Muscle of leg (tissue), 3 donors: ENCODE measurements at regions not wholly inside any gene's neighbourhood (a gene's known extent, or its start where the extent isn't known, plus 50 kb on each side); places are given as distances from the start of the nearest gene placed in this dataset.
A peak's percentile ranks its signal among the peaks of the same experiment; 100 is the strongest.
"Not testable (repeated sequence)": the region's sequence is repeated elsewhere in the genome, so short reads cannot be mapped to it uniquely, and the experiment has no call there.

ENCODE experiments used
- DNase-seq: peaks from one replicate; pipeline ENCODE4 v3.0.0; 2013
- H3K27ac ChIP-seq: one replicate; pipeline ENCODE4 v1.5.1; 2013; ENCODE audit warnings: mild to moderate bottlenecking, low read length, control low read depth
- H3K27me3 ChIP-seq: one replicate; pipeline ENCODE4 v1.6.1; 2013; ENCODE audit warnings: low read length; ENCODE audit not compliant: control insufficient read depth, insufficient read depth
- H3K36me3 ChIP-seq: one replicate; pipeline ENCODE4 v1.6.1; 2013; ENCODE audit warnings: low read length; ENCODE audit not compliant: control insufficient read depth, insufficient read depth
- H3K4me1 ChIP-seq: one replicate; pipeline ENCODE4 v1.6.1; 2013; ENCODE audit warnings: low read length; ENCODE audit not compliant: control insufficient read depth, insufficient read depth
- H3K4me3 ChIP-seq: one replicate; pipeline ENCODE4 v1.5.1; 2013; ENCODE audit warnings: low read length, control low read depth
- H3K9me3 ChIP-seq: replicated peaks from 2 replicates; pipeline ENCODE4 v1.6.1; 2013; ENCODE audit warnings: low read depth, low read length; ENCODE audit not compliant: control insufficient read depth
- WGBS: methylation state at CpG from one replicate; pipeline ENCODE4 v1.1.5; 2013; ENCODE audit warnings: missing lambda C conversion rate; ENCODE audit not compliant: insufficient coverage; 5-methylcytosine and 5-hydroxymethylcytosine counted together

DNA sequence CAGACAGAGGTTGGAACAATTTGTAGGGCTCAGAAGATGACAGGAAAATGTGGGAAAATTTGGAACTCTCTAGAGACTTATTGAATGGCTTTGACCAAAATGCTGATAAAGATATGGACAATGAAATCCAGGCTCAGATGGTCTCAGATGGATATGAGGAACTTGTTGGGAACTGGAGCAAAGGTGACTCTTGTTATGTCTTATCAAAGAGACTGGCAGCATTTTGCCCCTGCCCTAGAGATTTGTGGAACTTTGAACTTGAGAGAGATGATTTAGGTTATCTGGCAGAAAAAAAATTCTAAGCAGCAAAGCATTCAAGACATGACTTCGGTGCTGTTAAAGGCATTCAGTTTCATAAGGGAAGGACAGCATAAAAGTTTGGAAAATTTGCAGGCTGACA lies 347.9 kb upstream of the RPS23 start:
- H3K27me3 ChIP-seq, H3K27ac ChIP-seq, H3K9me3 ChIP-seq, H3K4me3 ChIP-seq, H3K36me3 ChIP-seq, DNase-seq, H3K4me1 ChIP-seq: not testable (repeated sequence)
- WGBS: no CpG with 5 or more reads among the region's 1 CpG

DNA sequence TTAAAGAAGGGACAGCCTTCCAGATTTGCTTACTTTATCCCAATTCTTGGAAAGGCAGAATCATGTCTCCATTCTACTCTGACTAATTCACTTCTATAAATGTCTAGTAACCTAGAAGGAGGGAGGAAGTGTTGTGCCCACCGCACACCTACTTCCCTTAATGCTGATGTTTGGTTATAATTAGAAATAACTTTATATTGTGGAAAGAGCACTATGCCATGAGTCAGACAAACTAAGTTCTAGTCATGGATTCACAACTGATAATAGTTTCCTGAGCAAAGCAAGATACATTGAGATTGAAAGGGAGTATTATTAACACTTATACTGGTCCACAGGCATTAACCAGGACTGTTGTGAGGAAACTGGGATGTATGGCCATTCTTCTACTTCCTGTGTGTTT lies 345.9 kb upstream of the RPS23 start:
- Histone ChIP-seq H3K36me3 (no peaks in the 10 kb centered on the region), H3K4me3 (no peak overlapping the region), H3K27ac (no peak overlapping the region), H3K27me3 (no peaks in the 10 kb centered on the region), H3K4me1 (peaks cover 2% of the 10 kb centered on the region), H3K9me3 (no peaks in the 10 kb centered on the region)
- no CpG with 5 or more reads among the region's 1 CpG for WGBS
- no peak for DNase-seq

DNA sequence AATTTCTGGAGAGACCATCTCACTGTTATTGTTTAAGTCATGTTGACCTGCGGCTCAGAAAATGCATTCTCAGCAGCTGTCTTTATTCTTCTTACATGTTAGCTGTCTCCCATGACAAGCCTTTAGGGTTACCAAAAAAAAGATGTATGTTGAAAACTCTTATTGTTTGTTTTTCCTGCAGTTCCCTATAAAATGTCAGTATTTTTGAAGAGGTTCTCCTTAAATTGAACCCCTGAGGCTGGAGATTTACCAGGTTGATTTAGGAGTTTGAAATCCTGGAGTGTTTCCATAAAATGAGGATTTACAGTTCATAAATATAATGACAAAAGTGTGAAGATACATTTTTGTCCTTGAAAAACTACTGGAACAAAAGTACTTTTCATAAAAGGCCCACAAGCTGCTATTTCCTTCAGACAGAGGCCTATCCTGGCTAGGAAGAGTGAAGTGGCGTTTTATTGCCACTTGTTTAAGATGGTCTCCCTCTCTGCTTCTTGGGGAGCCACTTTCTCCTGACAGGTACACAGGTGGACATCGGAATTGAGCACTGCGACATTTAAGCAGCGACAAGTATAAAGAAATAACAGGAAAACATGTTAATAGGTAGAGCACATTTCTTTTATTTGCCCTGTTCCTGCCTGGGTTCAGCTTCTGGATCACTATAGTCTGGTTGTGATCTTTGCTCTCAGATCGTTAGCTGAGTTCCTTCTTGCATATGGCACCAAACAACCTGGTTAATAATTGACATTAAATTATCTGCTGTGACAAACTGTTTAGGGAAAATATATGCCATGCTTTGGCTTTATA lies 344.8 kb upstream of the RPS23 start:
- H3K27me3 ChIP-seq: no peaks in the 10 kb centered on the region
- DNase-seq: peak; percentile 36
- H3K9me3 ChIP-seq: no peaks in the 10 kb centered on the region
- H3K27ac ChIP-seq: peak overlapping the region; percentile 42
- no peaks in the 10 kb centered on the region for H3K36me3 ChIP-seq
- WGBS: 40% methylated on average over 1 of the region's 6 CpGs
- no peak overlapping the region for H3K4me3 ChIP-seq
- H3K4me1 ChIP-seq: peaks cover 2% of the 10 kb centered on the region

DNA sequence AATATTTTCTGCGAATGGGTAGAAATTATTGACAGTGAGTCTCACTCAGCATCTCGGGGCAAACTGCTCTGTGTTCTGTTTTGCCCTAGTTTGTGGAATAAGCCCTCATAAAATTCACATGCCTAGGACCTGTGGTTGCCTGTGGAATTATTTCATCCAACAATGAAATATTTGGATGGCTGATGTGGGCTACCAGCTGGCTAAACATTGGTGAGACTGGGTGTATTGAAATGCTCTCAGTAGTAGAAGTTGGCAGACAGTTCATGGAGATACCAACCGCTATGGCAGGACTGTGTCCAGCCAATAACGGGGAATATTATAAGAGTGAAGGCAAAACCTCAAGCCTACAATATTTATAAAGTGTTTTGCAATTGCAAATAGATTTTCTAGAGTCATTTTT lies 344.1 kb upstream of the RPS23 start:
- no peaks in the 10 kb centered on the region for H3K27me3 ChIP-seq
- H3K4me1 ChIP-seq: peaks cover 2% of the 10 kb centered on the region
- WGBS: no CpG with 5 or more reads among the region's 4 CpGs
- H3K36me3 ChIP-seq: no peaks in the 10 kb centered on the region
- H3K27ac ChIP-seq: no peak overlapping the region
- H3K9me3 ChIP-seq: no peaks in the 10 kb centered on the region
- no peak for DNase-seq
- H3K4me3 ChIP-seq: no peak overlapping the region

DNA sequence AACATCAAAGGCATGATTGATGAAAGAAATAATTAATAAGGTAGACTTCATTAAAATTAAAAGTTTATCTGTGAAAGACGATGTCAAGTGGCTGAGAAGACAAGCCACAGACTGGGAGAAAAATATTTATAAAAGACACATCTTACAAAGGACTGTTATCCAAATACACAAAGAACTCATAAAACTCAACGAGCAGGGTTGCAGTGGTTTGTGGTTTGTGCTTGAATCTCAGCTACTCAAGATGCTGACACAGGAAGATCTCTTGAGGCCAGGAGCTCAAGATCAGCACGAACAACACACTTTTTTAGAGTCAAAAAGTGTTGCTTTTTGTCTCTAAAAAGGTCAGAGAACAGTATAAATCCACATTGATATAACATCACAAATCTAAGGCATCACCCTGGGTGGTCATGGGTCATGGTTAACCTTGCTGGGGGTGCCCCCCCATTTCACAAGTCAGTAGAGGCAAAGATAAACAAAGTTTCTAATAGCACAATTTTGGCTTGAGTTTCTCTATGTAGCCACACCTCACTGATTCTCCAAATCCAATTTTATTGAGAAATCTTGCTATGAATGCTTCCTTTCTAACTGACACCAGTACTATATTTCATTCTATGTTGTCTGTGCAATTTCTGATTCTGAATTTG lies 342.9 kb upstream of the RPS23 start:
- WGBS: no CpG with 5 or more reads among the region's 3 CpGs
- H3K9me3 ChIP-seq: no peaks in the 10 kb centered on the region

DNA sequence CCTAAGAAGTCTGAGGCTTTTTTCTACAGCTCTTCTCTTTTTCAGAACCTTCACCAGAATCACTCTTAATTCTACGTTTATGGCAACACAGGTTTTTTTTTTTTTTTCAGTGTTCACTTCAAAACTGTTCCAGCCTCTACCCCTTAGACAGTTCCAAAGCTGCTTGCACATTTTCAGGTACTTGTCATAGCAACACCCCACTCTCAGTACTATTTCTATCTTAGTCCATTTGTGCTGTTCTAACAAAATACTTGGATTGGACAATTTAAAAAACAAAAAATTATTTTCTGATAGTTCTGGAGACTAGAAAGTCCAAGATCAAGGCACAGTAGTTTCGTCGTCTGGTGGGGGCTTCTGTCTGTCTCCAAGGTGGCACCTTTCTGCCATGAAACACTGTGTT lies 340.9 kb upstream of the RPS23 start:
- no peak for DNase-seq

More for the DNA sequence above, 342.9 kb upstream of the RPS23 start:
- DNase-seq: no peak
- H3K4me3 ChIP-seq: no peak overlapping the region
- no peak overlapping the region for H3K27ac ChIP-seq
- no peaks in the 10 kb centered on the region for H3K36me3 ChIP-seq
- H3K27me3 ChIP-seq: no peaks in the 10 kb centered on the region
- peaks cover 2% of the 10 kb centered on the region for H3K4me1 ChIP-seq

DNA sequence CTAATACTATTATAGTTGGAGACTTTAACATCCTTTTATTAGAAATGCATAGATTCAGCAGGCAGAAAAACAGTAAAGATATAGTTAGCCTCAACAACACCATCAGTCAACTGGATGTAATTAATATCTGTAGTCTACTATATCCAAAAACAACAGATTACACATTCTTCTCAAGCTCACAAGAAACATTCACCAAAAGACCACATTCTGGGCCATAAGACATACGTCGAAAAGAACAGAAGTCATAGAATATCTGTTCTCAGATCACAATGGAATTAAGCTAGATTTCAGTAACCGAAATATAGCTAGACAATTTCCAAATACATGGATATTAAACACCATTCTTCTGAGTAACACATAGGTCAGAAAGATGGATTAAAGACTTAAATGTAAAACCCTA lies 336.6 kb upstream of the RPS23 start:
- H3K36me3 ChIP-seq: no peaks in the 10 kb centered on the region
- H3K27me3 ChIP-seq: no peaks in the 10 kb centered on the region
- H3K9me3 ChIP-seq: no peaks in the 10 kb centered on the region
- H3K4me3 ChIP-seq: no peak overlapping the region
- H3K4me1 ChIP-seq: no peaks in the 10 kb centered on the region
- WGBS: no CpG with 5 or more reads among the region's 3 CpGs
- H3K27ac ChIP-seq: no peak overlapping the region
- DNase-seq: no peak

More for the DNA sequence above, 340.9 kb upstream of the RPS23 start:
- H3K36me3 ChIP-seq: no peaks in the 10 kb centered on the region
- H3K27me3 ChIP-seq: no peaks in the 10 kb centered on the region
- H3K9me3 ChIP-seq: no peaks in the 10 kb centered on the region
- H3K27ac ChIP-seq: no peak overlapping the region
- 100% methylated on average over 3 of the region's 3 CpGs for WGBS
- peaks cover 2% of the 10 kb centered on the region for H3K4me1 ChIP-seq
- H3K4me3 ChIP-seq: no peak overlapping the region

DNA sequence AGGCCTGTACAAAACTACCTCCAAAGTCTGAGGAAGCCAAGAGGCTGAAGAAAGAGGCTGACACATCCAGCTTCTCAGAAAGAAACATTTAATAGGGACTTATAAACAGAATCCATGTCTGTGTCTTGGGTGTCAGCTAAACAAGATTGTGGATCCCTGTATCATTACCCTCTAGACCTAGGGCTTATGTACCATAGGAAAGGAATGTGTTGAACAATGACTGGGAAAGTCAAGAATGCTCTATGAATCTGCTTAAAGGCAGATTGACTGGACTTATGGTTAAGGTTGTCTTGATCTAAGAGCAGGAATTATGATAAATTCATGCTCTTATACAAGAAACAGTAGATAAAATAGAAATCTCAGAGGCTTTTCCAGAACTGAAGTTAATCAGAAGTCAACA lies 335.7 kb upstream of the RPS23 start:
- Histone ChIP-seq H3K36me3 (no peaks in the 10 kb centered on the region), H3K27me3 (no peaks in the 10 kb centered on the region), H3K4me1 (no peaks in the 10 kb centered on the region), H3K4me3 (no peak overlapping the region), H3K9me3 (peaks cover 3% of the 10 kb centered on the region), H3K27ac (no peak overlapping the region)
- DNase-seq: no peak

DNA sequence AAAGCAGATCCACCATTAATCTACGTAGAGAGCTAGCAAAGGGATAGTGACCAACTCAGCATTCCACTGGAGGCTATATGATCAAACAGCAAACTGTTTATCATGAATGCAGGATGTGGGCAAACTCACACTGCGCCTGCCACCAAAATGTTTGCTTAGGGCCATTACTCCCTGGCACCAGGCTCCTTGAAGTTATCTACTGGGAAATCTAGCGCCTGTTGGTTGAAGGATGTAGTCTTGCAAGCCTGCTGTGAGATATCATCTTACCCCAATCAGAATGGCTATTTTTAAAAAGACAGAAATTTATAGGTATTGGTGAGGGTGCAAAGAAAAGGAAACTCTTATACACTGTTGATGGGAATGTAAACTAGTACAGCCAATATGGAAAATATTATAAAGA lies 332.5 kb upstream of the RPS23 start:
- Histone ChIP-seq H3K27ac (no peak overlapping the region), H3K4me3 (no peak overlapping the region), H3K36me3 (no peaks in the 10 kb centered on the region), H3K27me3 (no peaks in the 10 kb centered on the region), H3K4me1 (no peaks in the 10 kb centered on the region), H3K9me3 (peaks cover 3% of the 10 kb centered on the region)
- DNase-seq: no peak
- WGBS: no CpG with 5 or more reads among the region's 3 CpGs

DNA sequence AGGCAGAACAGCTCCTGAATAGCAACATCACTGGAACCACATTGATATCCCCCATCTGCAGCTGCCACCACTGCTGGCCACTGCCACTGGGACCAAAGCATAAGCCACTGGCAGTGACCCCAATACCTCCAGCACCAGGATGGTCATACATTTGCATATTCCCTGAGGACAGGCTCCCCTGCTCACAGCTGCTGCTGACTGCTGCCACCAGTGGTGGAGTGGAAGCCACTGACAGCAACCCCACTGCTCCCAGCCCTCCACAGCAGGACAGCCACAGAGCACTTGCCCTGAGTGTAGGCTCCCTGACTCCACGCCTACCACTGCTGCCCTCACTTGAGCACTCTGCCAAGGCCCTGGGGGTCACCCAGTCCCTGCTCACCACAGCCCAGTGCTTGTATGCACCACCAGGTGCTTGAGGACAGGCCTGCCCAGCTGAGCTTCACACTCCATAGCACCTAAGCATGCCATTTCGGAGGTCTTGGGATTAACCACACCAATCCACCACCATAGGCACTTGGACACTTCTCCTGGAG lies 327.4 kb upstream of the RPS23 start:
- H3K4me3 ChIP-seq: no peak overlapping the region
- peaks cover 3% of the 10 kb centered on the region for H3K9me3 ChIP-seq
- no peaks in the 10 kb centered on the region for H3K27me3 ChIP-seq
- H3K36me3 ChIP-seq: no peaks in the 10 kb centered on the region
- DNase-seq: no peak
- WGBS: 100% methylated on average over 1 of the region's 2 CpGs
- no peak overlapping the region for H3K27ac ChIP-seq
- H3K4me1 ChIP-seq: no peaks in the 10 kb centered on the region
